GM23338 (cell line): ENCODE measurements at regions not wholly inside any gene's neighbourhood (a gene's known extent, or its start where the extent isn't known, plus 50 kb on each side); places are given as distances from the start of the nearest gene placed in this dataset.

Experiments
- ATAC-seq: fragments of 200-7000 bp; cut with Tn5 transposase; 3 replicates; pipeline ENCODE4 v1.9.1; 2020
- DNase-seq: peaks from one replicate; pipeline ENCODE4 v3.0.0-alpha.2; 2015; ENCODE audit warnings: low spot score
- H2AFZ ChIP-seq: fragments of 200-600 bp; sonication (generic); 2 replicates; pipeline ENCODE4 v1.8.0; 2016; ENCODE audit warnings: antibody characterized with exemption, mild to moderate bottlenecking, moderate library complexity
- H3F3A ChIP-seq: fragments of 200-600 bp; sonication (generic); replicated peaks from 2 replicates; pipeline ENCODE4 v1.8.0; 2017; ENCODE audit warnings: antibody characterized with exemption, mixed run types, low read depth
- H3K27ac ChIP-seq: fragments of 200-600 bp; sonication (generic); 2 replicates; pipeline ENCODE4 v1.6.1; 2016; ENCODE audit warnings: low read depth
- H3K27me3 ChIP-seq: fragments of 200-600 bp; sonication (generic); 2 replicates; pipeline ENCODE4 v1.8.0; 2016; ENCODE audit warnings: mild to moderate bottlenecking, mixed run types, moderate library complexity; ENCODE audit not compliant: insufficient read depth
- H3K36me3 ChIP-seq: fragments of 200-600 bp; sonication (generic); 2 replicates; pipeline ENCODE4 v1.8.0; 2016; ENCODE audit warnings: mild to moderate bottlenecking; ENCODE audit not compliant: insufficient read depth
- H3K4me1 ChIP-seq: fragments of 200-600 bp; sonication (generic); 2 replicates; pipeline ENCODE4 v1.8.0; 2016; ENCODE audit warnings: mild to moderate bottlenecking, moderate library complexity; ENCODE audit not compliant: insufficient read depth
- H3K4me2 ChIP-seq: fragments of 200-600 bp; sonication (generic); 2 replicates; pipeline ENCODE4 v1.7.1; 2017; ENCODE audit warnings: mixed run types
- H3K4me3 ChIP-seq: fragments of 200-600 bp; sonication (generic); 2 replicates; pipeline ENCODE4 v1.6.1; 2016; ENCODE audit warnings: mixed run types
- H3K79me2 ChIP-seq: fragments of 200-600 bp; sonication (generic); replicated peaks from 2 replicates; pipeline ENCODE4 v1.8.0; 2017; ENCODE audit warnings: mild to moderate bottlenecking; ENCODE audit not compliant: insufficient read depth
- H3K9me2 ChIP-seq: fragments of 200-600 bp; sonication (generic); 2 replicates; pipeline ENCODE4 v1.8.0; 2017; ENCODE audit not compliant: insufficient read depth
- H4K20me1 ChIP-seq: fragments of 200-600 bp; sonication (generic); replicated peaks from 2 replicates; pipeline ENCODE4 v1.8.0; 2017; ENCODE audit warnings: mild to moderate bottlenecking; ENCODE audit not compliant: insufficient read depth
- H3K27ac Mint-ChIP-seq: 2 replicates; pipeline ENCODE4 v1.8.0; 2020; ENCODE audit warnings: inconsistent platforms, mild to moderate bottlenecking, moderate library complexity, mixed read lengths
- H3K27me3 Mint-ChIP-seq: 3 replicates; pipeline ENCODE4 v1.8.0; 2022; ENCODE audit warnings: low read depth, mild to moderate bottlenecking, moderate library complexity, mixed read lengths, inconsistent platforms; ENCODE audit not compliant: insufficient read depth, poor library complexity
- H3K36me3 Mint-ChIP-seq: 3 replicates; pipeline ENCODE4 v1.8.0; 2021; ENCODE audit warnings: low read depth, mild to moderate bottlenecking, inconsistent platforms, moderate library complexity, mixed read lengths
- H3K4me1 Mint-ChIP-seq: 3 replicates; pipeline ENCODE4 v1.8.0; 2020; ENCODE audit warnings: mild to moderate bottlenecking, inconsistent platforms, mixed read lengths
- H3K4me3 Mint-ChIP-seq: 3 replicates; pipeline ENCODE4 v1.8.0; 2021; ENCODE audit warnings: moderate library complexity, mild to moderate bottlenecking, inconsistent platforms, mixed read lengths
- H3K9me3 Mint-ChIP-seq: 3 replicates; pipeline ENCODE4 v1.8.0; 2020; ENCODE audit warnings: moderate library complexity, mild to moderate bottlenecking, inconsistent platforms, mixed read lengths
- CREB1 ChIP-seq: fragments of 250-450 bp; sonication (Bioruptor Pico); IDR thresholded peaks from 2 replicates; pipeline ENCODE4 v1.5.0; 2020; ENCODE audit warnings: low read depth, mild to moderate bottlenecking, moderate library complexity
- CTCF ChIP-seq, 2 experiments: fragments of 200-600 bp in 1 of 2; sonication (generic) in 1 of 2; conservative IDR thresholded peaks; 2 replicates each; pipeline versions ENCODE4 v1.5.1 to v1.6.1; 2016 to 2017; ENCODE audit warnings: antibody characterized with exemption in 2 of 2, low read depth in 2 of 2, mild to moderate bottlenecking in 2 of 2, moderate library complexity in 1 of 2
- ETS1 ChIP-seq: IDR thresholded peaks from 2 replicates; pipeline ENCODE4 v1.6.1; 2016; ENCODE audit warnings: antibody characterized with exemption
- EZH2 ChIP-seq: fragments of 200-600 bp; sonication (generic); IDR thresholded peaks from one replicate; pipeline ENCODE4 v1.8.0; 2017; ENCODE audit warnings: antibody characterized with exemption, mild to moderate bottlenecking, low read depth; ENCODE audit not compliant: unreplicated experiment
- EZH2phosphoT487 ChIP-seq: fragments of 200-600 bp; sonication (generic); IDR thresholded peaks from one replicate; pipeline ENCODE4 v1.8.1; 2018; ENCODE audit warnings: antibody characterized with exemption; ENCODE audit not compliant: unreplicated experiment
- JUNB ChIP-seq: IDR thresholded peaks from one replicate; pipeline ENCODE4 v1.6.1; 2016; ENCODE audit warnings: antibody characterized with exemption; ENCODE audit not compliant: unreplicated experiment
- NANOG ChIP-seq: IDR thresholded peaks from 2 replicates; pipeline ENCODE4 v1.6.1; 2016; ENCODE audit warnings: antibody characterized with exemption, borderline replicate concordance
- POLR2AphosphoS5 ChIP-seq: IDR thresholded peaks from 2 replicates; pipeline ENCODE4 v1.6.1; 2016; ENCODE audit warnings: antibody characterized with exemption, low read depth
- REST ChIP-seq: IDR thresholded peaks from one replicate; pipeline ENCODE4 v1.6.1; 2018; ENCODE audit warnings: antibody characterized with exemption; ENCODE audit not compliant: unreplicated experiment
- STAT1 ChIP-seq: IDR thresholded peaks from one replicate; pipeline ENCODE4 v1.6.1; 2016; ENCODE audit warnings: antibody characterized with exemption; ENCODE audit not compliant: unreplicated experiment
- ZNF114 ChIP-seq: fragments of 250-450 bp; sonication (Bioruptor Pico); IDR thresholded peaks from 2 replicates; pipeline ENCODE4 v1.5.0; 2020; ENCODE audit warnings: mild to moderate bottlenecking, moderate library complexity
- ZNF331 ChIP-seq: fragments of 250-450 bp; sonication (Bioruptor Pico); IDR thresholded peaks from 2 replicates; pipeline ENCODE4 v1.5.0; 2020; ENCODE audit warnings: low read depth, mild to moderate bottlenecking, moderate library complexity

- TF ChIP-seq REST (no peak), JUNB (no peak)
Observed at GRCh38 chrX:45765767-45766166, 565.1 kb upstream of the DIPK2B start (continued).

- H3K9me2 ChIP-seq, result no peaks in the 10 kb centered on the region
- no peak overlapping the region for H3K4me3 ChIP-seq
- no peak overlapping the region for H2AFZ ChIP-seq
- H3K36me3 Mint-ChIP-seq, result peaks cover 40% of the 10 kb centered on the region
- peaks cover 25% of the 10 kb centered on the region for H3K4me1 ChIP-seq
- peaks cover 99% of the 10 kb centered on the region for H3K79me2 ChIP-seq
- H3K27me3 Mint-ChIP-seq, result peaks cover 3% of the 10 kb centered on the region
- H3K4me3 Mint-ChIP-seq, result no peak overlapping the region
- ATAC-seq, result peak; percentile 32; the same call in 1 of the 3 replicates
- H3K9me3 Mint-ChIP-seq, result no peaks in the 10 kb centered on the region
- H3F3A ChIP-seq, result no peaks in the 10 kb centered on the region
- H3K4me1 Mint-ChIP-seq, result peaks cover 53% of the 10 kb centered on the region
- no peak overlapping the region for H3K4me2 ChIP-seq
- H3K27ac ChIP-seq, result no peak overlapping the region
- H3K27me3 ChIP-seq, result no peaks in the 10 kb centered on the region
- no peaks in the 10 kb centered on the region for H3K36me3 ChIP-seq
- no peak overlapping the region for H3K27ac Mint-ChIP-seq
- no peak for DNase-seq
- peaks cover 19% of the 10 kb centered on the region; the same call in 1 of the 2 replicates for H4K20me1 ChIP-seq
- TF ChIP-seq REST, result no peak
- no peak for TF ChIP-seq POLR2AphosphoS5
- no peak for TF ChIP-seq CREB1 (CRISPR knock-in tag)
- TF ChIP-seq ETS1, result no peak
- TF ChIP-seq EZH2phosphoT487, result no peak
- TF ChIP-seq ZNF114 (CRISPR knock-in tag), result no peak
- no peak for TF ChIP-seq STAT1
- TF ChIP-seq JUNB, result no peak
- TF ChIP-seq NANOG, result no peak
- TF ChIP-seq ZNF331, result no peak
- TF ChIP-seq CTCF (conservative IDR thresholded peaks at IDR 0.05; ENCODE audit: low read depth in 2 of 2), result no peak
- no peak for TF ChIP-seq EZH2
Observed at GRCh38 chrX:45765281-45765680, 564.6 kb upstream of the DIPK2B start.
